Panc1 (cell line): ENCODE measurements at regions not wholly inside any gene's neighbourhood (a gene's known extent, or its start where the extent isn't known, plus 50 kb on each side); places are given as distances from the start of the nearest gene placed in this dataset.

Experiments used
- ATAC-seq: fragments of 200-7000 bp; cut with Tn5 transposase; 2 replicates; pipeline ENCODE4 v1.9.1; 2020; ENCODE audit warnings: mild to moderate bottlenecking, moderate library complexity
- BruUV-seq: library from RNA; stranded (reverse); fragments of 400-500 nt; replicated peaks from 2 replicates; lab custom pipeline; 2021; lab: Mats Ljungman, UMichigan
- CTCF ChIA-PET: fragments of 300-600 bp; sonication (Branson Sonifier 250); formaldehyde crosslinking; loops from one replicate; lab custom pipeline; 2022; ENCODE audit warnings: antibody characterized with exemption; lab: Charles Lee
- POLR2A ChIA-PET: fragments of 300-600 bp; sonication (Branson Sonifier 250); formaldehyde crosslinking; loops from one replicate; lab custom pipeline; 2022; ENCODE audit warnings: antibody characterized with exemption; lab: Charles Lee
- DNase-seq: peaks from one replicate; pipeline ENCODE4 v3.0.0-alpha.2; 2010; ENCODE audit warnings: low read depth, low spot score
- H3K27ac ChIP-seq: 2 replicates; pipeline ENCODE4 v1.5.1; 2011; ENCODE audit warnings: mild to moderate bottlenecking, low read length, inconsistent platforms
- H3K27me3 ChIP-seq: fragments of 200-500 bp; sonication (Bioruptor generic); 2 replicates; pipeline ENCODE4 v1.6.0; 2014; ENCODE audit warnings: low read length, inconsistent platforms; ENCODE audit not compliant: control insufficient read depth, insufficient read depth
- H3K36me3 ChIP-seq: fragments of 200-500 bp; sonication (Bioruptor generic); 2 replicates; pipeline ENCODE4 v1.5.1; 2014; ENCODE audit warnings: inconsistent platforms, mild to moderate bottlenecking, low read length, moderate library complexity; ENCODE audit not compliant: control insufficient read depth, insufficient read depth
- H3K4me1 ChIP-seq: 2 replicates; pipeline ENCODE4 v1.5.1; 2011; ENCODE audit warnings: inconsistent platforms, mild to moderate bottlenecking, low read length, moderate library complexity; ENCODE audit not compliant: control insufficient read depth, insufficient read depth
- H3K4me3 ChIP-seq, 2 experiments: 2 replicates each; pipeline ENCODE4 v1.5.1; 2011 to 2012; ENCODE audit warnings: low read depth in 2 of 2, low read length in 2 of 2, mild to moderate bottlenecking in 2 of 2, inconsistent platforms in 1 of 2, moderate library complexity in 1 of 2
- H3K9me3 ChIP-seq: fragments of 200-500 bp; sonication (Bioruptor generic); 2 replicates; pipeline ENCODE4 v1.5.1; 2014; ENCODE audit warnings: low read depth, mild to moderate bottlenecking, inconsistent platforms, low read length, moderate library complexity; ENCODE audit not compliant: control insufficient read depth, insufficient read depth
- POLR2AphosphoS5 ChIP-seq: IDR thresholded peaks from 2 replicates; pipeline ENCODE4 v1.6.1; 2012; ENCODE audit warnings: mild to moderate bottlenecking, low read depth, low read length, moderate library complexity
- REST ChIP-seq, 2 experiments: IDR thresholded peaks; 2 replicates each; pipeline ENCODE4 v1.6.1; 2011 to 2012; ENCODE audit warnings: low read depth in 2 of 2, control low read depth in 1 of 2, low read length in 1 of 2, mild to moderate bottlenecking in 1 of 2, moderate library complexity in 1 of 2; ENCODE audit not compliant: insufficient read depth in 1 of 2
- SIN3A ChIP-seq: IDR thresholded peaks from 2 replicates; pipeline ENCODE4 v1.6.1; 2012; ENCODE audit warnings: low read depth, mild to moderate bottlenecking, low read length, moderate library complexity, borderline replicate concordance; ENCODE audit not compliant: insufficient read depth
- TCF7L2 ChIP-seq: IDR thresholded peaks from 2 replicates; pipeline ENCODE4 v1.6.1; 2011; ENCODE audit warnings: mild to moderate bottlenecking, low read depth, low read length, inconsistent platforms
- in situ Hi-C: cut with HindIII; loops from 2 replicates; pipeline ENCODE4 v1.10.0; 2016; ENCODE audit warnings: low sequenced_read_pairs, low pct_unique_long_range_greater_than_20kb
- intact Hi-C: fragments of 100-400 bp; cut with micrococcal nuclease; formaldehyde crosslinking; loops from one replicate; pipeline ENCODE4 v1.10.0; 2022; ENCODE audit not compliant: unreplicated experiment
- TF ChIP-seq, protein P1 (sequence below): fragments of 450-650 bp; IDR thresholded peaks from 2 replicates; pipeline ENCODE4 v1.5.1; 2017; ENCODE audit warnings: mild to moderate bottlenecking

DNA sequence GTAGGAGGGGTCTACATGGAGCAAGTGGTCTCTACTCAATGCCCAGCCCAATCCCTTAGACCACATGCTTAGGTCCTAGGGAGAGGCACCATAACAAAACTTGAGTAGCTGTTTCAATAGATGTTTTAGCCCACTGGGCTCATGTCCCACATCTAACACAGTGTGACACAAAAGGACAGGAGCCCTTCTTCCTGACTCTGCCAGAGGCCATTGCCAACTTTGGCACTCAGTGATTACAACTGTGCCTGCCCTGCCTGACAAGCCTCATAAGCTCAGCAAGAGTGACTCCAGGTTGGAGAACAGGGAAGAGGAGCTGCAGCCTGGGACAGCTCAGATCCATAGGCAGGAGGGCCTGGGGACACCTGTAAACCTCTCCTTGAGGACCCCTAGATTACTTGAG, 230.8 kb downstream of the ENC1 start:
- TF ChIP-seq POLR2AphosphoS5: no peak
- TF ChIP-seq SIN3A: no peak
- TF ChIP-seq TCF7L2: no peak
- TF ChIP-seq, protein P1, sequence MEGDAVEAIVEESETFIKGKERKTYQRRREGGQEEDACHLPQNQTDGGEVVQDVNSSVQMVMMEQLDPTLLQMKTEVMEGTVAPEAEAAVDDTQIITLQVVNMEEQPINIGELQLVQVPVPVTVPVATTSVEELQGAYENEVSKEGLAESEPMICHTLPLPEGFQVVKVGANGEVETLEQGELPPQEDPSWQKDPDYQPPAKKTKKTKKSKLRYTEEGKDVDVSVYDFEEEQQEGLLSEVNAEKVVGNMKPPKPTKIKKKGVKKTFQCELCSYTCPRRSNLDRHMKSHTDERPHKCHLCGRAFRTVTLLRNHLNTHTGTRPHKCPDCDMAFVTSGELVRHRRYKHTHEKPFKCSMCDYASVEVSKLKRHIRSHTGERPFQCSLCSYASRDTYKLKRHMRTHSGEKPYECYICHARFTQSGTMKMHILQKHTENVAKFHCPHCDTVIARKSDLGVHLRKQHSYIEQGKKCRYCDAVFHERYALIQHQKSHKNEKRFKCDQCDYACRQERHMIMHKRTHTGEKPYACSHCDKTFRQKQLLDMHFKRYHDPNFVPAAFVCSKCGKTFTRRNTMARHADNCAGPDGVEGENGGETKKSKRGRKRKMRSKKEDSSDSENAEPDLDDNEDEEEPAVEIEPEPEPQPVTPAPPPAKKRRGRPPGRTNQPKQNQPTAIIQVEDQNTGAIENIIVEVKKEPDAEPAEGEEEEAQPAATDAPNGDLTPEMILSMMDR: no peak
- no peak for TF ChIP-seq REST (IDR thresholded peaks at IDR 0.05; ENCODE audit: insufficient read depth in 1 of 2, low read depth in 2 of 2, low read length in 1 of 2)
- Histone ChIP-seq H3K9me3 (no peaks in the 10 kb centered on the region), H3K4me3 (no peak overlapping the region), H3K4me1 (no peaks in the 10 kb centered on the region), H3K36me3 (no peaks in the 10 kb centered on the region), H3K27ac (no peak overlapping the region), H3K27me3 (no peaks in the 10 kb centered on the region)
- no TSS peak for BruUV-seq
- ATAC-seq (no peak), DNase-seq (no peak)
- CTCF ChIA-PET: no interaction called here
- in situ Hi-C loops: no loop called here
- POLR2A ChIA-PET: no interaction called here
- intact Hi-C loops: no loop called here

DNA sequence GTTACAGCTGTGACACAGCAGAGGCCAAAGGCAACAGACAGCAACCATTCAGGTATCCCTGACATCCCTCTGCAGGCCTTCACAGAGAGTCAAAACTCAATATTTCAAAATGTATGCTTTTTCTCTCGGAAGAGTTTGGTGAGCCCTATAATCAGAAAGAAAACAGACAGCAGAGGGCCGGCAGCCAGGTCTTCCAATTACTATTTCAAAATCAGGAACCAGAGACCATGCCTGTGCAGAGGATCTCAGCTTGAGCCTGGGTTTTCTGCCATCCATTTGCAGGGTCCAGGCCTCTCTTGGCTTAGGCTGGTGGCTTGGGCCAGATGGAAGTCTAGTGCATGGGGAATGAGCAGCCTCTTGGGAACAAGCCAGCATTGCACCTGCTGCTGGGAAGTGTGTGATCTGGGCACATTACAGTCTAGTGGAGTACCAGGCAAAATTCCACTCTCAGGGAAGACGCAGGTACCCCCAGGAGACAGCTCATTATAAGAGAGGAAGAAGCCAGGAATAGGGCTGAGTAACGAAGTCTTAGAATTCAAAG, 231.3 kb downstream of the ENC1 start:
- DNase-seq (no peak), ATAC-seq (no peak)
- Histone ChIP-seq H3K27me3 (no peaks in the 10 kb centered on the region), H3K4me1 (no peaks in the 10 kb centered on the region), H3K27ac (no peak overlapping the region), H3K36me3 (no peaks in the 10 kb centered on the region), H3K9me3 (no peaks in the 10 kb centered on the region), H3K4me3 (no peak overlapping the region)
- no TSS peak for BruUV-seq
- ChIA-PET POLR2A (no interaction called here), CTCF (no interaction called here)
- intact Hi-C loops (no loop called here), in situ Hi-C loops (no loop called here)
- TF ChIP-seq SIN3A (no peak), TCF7L2 (no peak), REST (IDR thresholded peaks at IDR 0.05; ENCODE audit: insufficient read depth in 1 of 2, low read depth in 2 of 2, low read length in 1 of 2) (no peak), POLR2AphosphoS5 (no peak)
- TF ChIP-seq, protein P1: no peak
